Prostate gland (tissue), 2 donors: ENCODE measurements at regions not wholly inside any gene's neighbourhood (a gene's known extent, or its start where the extent isn't known, plus 50 kb on each side); places are given as distances from the start of the nearest gene placed in this dataset.

Source experiments
- DNase-seq: peaks from one replicate; pipeline ENCODE4 v3.0.0-alpha.2; 2019; ENCODE audit warnings: low spot score
- H3K27ac ChIP-seq, 2 donors: fragments of 200-600 bp; sonication (generic); 2 replicates each; pipeline ENCODE4 v1.5.1; 2017 to 2019
- H3K27me3 ChIP-seq: fragments of 200-600 bp; sonication (generic); replicated peaks from 2 replicates; pipeline ENCODE4 v1.5.1; 2019; ENCODE audit not compliant: insufficient read depth
- H3K36me3 ChIP-seq, 2 donors: fragments of 200-600 bp; sonication (generic); 1 replicate in 1 of 2; 2 replicates in 1 of 2; pipeline versions ENCODE4 v1.5.1 to v1.8.1; 2017 to 2019
- H3K4me1 ChIP-seq: fragments of 200-600 bp; sonication (generic); replicated peaks from 2 replicates; pipeline ENCODE4 v1.5.1; 2019
- H3K4me3 ChIP-seq, 2 donors: fragments of 200-600 bp; sonication (generic); 2 replicates each; pipeline ENCODE4 v1.5.1; 2017 to 2019
- H3K9me3 ChIP-seq: fragments of 200-600 bp; sonication (generic); 2 replicates; pipeline ENCODE4 v1.5.1; 2017
- POLR2A ChIP-seq: fragments of 450-650 bp; IDR thresholded peaks from one replicate; pipeline ENCODE4 v1.6.1; 2016; ENCODE audit warnings: antibody characterized with exemption, mild to moderate bottlenecking
- POLR2AphosphoS5 ChIP-seq: sonication (generic); formaldehyde crosslinking; IDR thresholded peaks from one replicate; pipeline ENCODE4 v1.6.1; 2017; ENCODE audit warnings: antibody characterized with exemption
- WGBS: methylation state at CpG from one replicate; pipeline ENCODE4 v1.1.5; 2018; 5-methylcytosine and 5-hydroxymethylcytosine counted together
- intact Hi-C: fragments of 100-400 bp; cut with DNase I; formaldehyde crosslinking; loops from one replicate; pipeline ENCODE4 v1.14.2; 2022
- TF ChIP-seq, protein P1 (sequence below), 4 experiments: fragments of 200-600 bp in 2 of 4; fragments of 450-650 bp in 2 of 4; sonication (generic) in 2 of 4; IDR thresholded peaks; 1 replicate in 3 of 4; 2 replicates in 1 of 4; pipeline ENCODE4 v1.5.1; 2016 to 2019; ENCODE audit warnings: antibody characterized with exemption in 4 of 4, mild to moderate bottlenecking in 2 of 4, moderate library complexity in 2 of 4

DNA sequence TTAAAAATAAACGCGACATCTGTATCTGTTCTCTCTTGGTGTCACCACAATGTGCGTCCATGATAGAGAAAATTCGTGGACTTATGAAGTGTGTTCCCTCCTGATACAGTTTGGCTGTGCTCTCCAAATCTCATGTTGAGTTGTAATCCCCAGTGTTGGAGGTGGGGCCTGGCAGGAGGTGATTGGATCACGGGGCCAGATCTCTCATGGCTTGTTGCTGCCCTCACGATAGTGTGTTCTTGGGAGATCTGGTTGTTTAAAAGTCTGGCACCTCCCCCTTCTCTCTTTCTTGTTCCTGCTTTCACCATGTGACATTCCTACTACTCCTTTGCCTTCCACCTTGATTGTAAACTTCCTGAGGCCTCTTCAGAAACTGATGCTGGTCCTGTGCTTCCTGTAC is 229.4 kb upstream of the MYO3A start:
- WGBS = 72% methylated on average over 6 of the region's 6 CpGs
- intact Hi-C loops = no loop called here
- Histone ChIP-seq H3K27ac (no peak overlapping the region), H3K4me1 (no peaks in the 10 kb centered on the region), H3K4me3 (no peak overlapping the region), H3K27me3 (no peaks in the 10 kb centered on the region), H3K9me3 (no peaks in the 10 kb centered on the region), H3K36me3 (no peaks in the 10 kb centered on the region)
- no peak for DNase-seq
- no peak for TF ChIP-seq POLR2A
- TF ChIP-seq, protein P1, sequence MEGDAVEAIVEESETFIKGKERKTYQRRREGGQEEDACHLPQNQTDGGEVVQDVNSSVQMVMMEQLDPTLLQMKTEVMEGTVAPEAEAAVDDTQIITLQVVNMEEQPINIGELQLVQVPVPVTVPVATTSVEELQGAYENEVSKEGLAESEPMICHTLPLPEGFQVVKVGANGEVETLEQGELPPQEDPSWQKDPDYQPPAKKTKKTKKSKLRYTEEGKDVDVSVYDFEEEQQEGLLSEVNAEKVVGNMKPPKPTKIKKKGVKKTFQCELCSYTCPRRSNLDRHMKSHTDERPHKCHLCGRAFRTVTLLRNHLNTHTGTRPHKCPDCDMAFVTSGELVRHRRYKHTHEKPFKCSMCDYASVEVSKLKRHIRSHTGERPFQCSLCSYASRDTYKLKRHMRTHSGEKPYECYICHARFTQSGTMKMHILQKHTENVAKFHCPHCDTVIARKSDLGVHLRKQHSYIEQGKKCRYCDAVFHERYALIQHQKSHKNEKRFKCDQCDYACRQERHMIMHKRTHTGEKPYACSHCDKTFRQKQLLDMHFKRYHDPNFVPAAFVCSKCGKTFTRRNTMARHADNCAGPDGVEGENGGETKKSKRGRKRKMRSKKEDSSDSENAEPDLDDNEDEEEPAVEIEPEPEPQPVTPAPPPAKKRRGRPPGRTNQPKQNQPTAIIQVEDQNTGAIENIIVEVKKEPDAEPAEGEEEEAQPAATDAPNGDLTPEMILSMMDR (IDR thresholded peaks at IDR 0.05) = no peak
- TF ChIP-seq POLR2AphosphoS5 = no peak

- Histone ChIP-seq H3K4me3 (no peak overlapping the region), H3K9me3 (no peaks in the 10 kb centered on the region), H3K36me3 (no peaks in the 10 kb centered on the region), H3K27ac (no peak overlapping the region), H3K4me1 (no peaks in the 10 kb centered on the region), H3K27me3 (no peaks in the 10 kb centered on the region)
- TF ChIP-seq, protein P1 (IDR thresholded peaks at IDR 0.05) = no peak
- TF ChIP-seq POLR2A (no peak), POLR2AphosphoS5 (no peak)
- intact Hi-C loops = no loop called here
- WGBS = 32% methylated on average over 4 of the region's 4 CpGs
- DNase-seq = no peak
These were observed 226.5 kb upstream of the MYO3A start for GRCh38 chr10:25707572-25707971.

GRCh38 chr10:25707976-25708671 is 225.9 kb upstream of the MYO3A start:
- WGBS = 82% methylated on average over 8 of the region's 8 CpGs
- no peak overlapping the region for H3K4me3 ChIP-seq
- H3K36me3 ChIP-seq = no peaks in the 10 kb centered on the region

GRCh38 chr10:25713894-25714240 is 220.2 kb upstream of the MYO3A start:
- no peak overlapping the region for H3K27ac ChIP-seq
- H3K36me3 ChIP-seq = no peaks in the 10 kb centered on the region
- no peaks in the 10 kb centered on the region for H3K9me3 ChIP-seq
- H3K4me1 ChIP-seq = no peaks in the 10 kb centered on the region
- no peaks in the 10 kb centered on the region for H3K27me3 ChIP-seq
- intact Hi-C loops = no loop called here
- no peak for DNase-seq
- TF ChIP-seq POLR2A = no peak
- TF ChIP-seq, protein P1 (IDR thresholded peaks at IDR 0.05) = no peak
- TF ChIP-seq POLR2AphosphoS5 = no peak
- no peak overlapping the region for H3K4me3 ChIP-seq
- WGBS = 92% methylated on average over 3 of the region's 3 CpGs

More at GRCh38 chr10:25707976-25708671, 225.9 kb upstream of the MYO3A start:
- Histone ChIP-seq H3K9me3 (no peaks in the 10 kb centered on the region), H3K27me3 (no peaks in the 10 kb centered on the region), H3K27ac (no peak overlapping the region), H3K4me1 (no peaks in the 10 kb centered on the region)
- TF ChIP-seq, protein P1 (IDR thresholded peaks at IDR 0.05) = no peak
- TF ChIP-seq POLR2AphosphoS5 (no peak), POLR2A (no peak)
- intact Hi-C loops = no loop called here
- no peak for DNase-seq

DNA sequence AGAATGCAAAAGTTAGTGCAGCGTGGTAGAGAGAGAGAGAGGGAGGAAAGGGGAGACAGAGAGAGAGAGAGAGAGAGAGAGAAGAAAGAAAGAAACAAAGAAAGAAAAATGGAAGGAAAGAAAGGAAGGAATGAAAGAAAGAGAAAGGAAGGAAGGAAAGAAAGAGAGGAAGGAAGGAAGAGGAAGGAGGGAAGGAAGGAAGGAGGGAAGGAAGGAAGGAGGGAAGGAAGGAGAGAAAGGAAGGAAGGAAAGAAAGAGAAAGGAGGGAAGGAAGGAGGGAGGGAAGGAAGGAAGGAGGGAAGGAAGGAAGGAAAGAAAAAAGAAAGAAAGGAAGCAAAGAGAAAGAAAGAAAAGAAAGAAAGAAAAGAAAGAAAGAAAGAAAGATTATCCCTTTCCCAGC is 209.8 kb upstream of the MYO3A start:
- TF ChIP-seq POLR2A (no peak), POLR2AphosphoS5 (no peak)
- TF ChIP-seq, protein P1 (IDR thresholded peaks at IDR 0.05) = no peak
- Histone ChIP-seq H3K4me3 (no peak overlapping the region), H3K36me3 (no peaks in the 10 kb centered on the region), H3K27ac (no peak overlapping the region), H3K27me3 (no peaks in the 10 kb centered on the region), H3K9me3 (no peaks in the 10 kb centered on the region), H3K4me1 (no peaks in the 10 kb centered on the region)
- DNase-seq = no peak
- intact Hi-C loops = no loop called here
- 89% methylated on average over 1 of the region's 1 CpG for WGBS
